PC-9 (cell line): ENCODE measurements at regions not wholly inside any gene's neighbourhood (a gene's known extent, or its start where the extent isn't known, plus 50 kb on each side); places are given as distances from the start of the nearest gene placed in this dataset.

Source experiments
- CTCF ChIP-seq: fragments of 200-600 bp; sonication (generic); conservative IDR thresholded peaks from 2 replicates; pipeline ENCODE4 v1.6.1; 2017; ENCODE audit warnings: mixed run types, antibody characterized with exemption, mild to moderate bottlenecking, moderate library complexity
- EZH2 ChIP-seq: fragments of 200-600 bp; sonication (generic); IDR thresholded peaks from 2 replicates; pipeline ENCODE4 v1.8.0; 2017; ENCODE audit warnings: antibody characterized with exemption, low read depth

DNA sequence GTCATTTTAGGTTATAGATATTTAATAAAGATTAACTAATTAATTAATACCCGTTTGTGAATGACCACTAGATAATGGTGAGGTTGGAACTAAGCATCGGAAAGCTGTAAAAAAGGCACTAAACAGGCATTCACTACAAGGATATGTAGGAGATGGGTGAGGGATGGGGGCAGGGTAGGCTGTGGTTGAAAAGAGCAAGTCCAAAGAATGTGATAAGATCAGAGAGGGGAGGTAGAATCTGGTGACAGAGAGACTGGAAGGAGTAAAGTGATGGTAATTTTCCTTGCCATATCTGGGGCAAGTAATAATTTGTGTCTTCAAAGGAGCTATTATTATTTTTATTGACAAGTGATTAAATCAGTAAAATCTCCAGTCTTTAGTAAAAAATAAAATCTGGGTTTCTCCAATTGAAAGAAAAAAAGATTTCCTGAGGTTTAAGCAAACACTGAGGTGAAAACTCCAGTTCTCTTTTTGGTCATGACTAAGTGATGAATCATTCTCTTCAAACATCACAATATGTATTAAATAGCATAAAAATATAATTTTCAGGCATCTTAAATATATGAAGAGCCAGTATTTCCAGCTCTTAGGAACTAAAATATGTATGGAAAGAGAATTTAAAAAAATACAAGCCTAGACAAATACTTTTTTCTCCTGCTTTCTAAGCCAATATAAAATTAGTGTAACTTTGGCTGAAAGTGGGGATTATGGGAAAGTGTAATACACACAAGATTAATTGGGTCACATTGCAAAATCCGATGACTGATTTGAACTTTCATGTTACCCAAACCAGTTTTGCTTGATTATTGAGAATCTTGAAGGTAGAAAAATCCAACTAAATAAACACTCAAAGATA is 259.1 kb upstream of the RBMS1 start:
- no peak for TF ChIP-seq CTCF
- TF ChIP-seq EZH2: no peak
